WERI-Rb-1 (cell line): ENCODE measurements at regions not wholly inside any gene's neighbourhood (a gene's known extent, or its start where the extent isn't known, plus 50 kb on each side); places are given as distances from the start of the nearest gene placed in this dataset.
A peak's percentile ranks its signal among the peaks of the same experiment; 100 is the strongest.

Source experiments
- DNase-seq: peaks from one replicate; pipeline ENCODE4 v3.0.0-alpha.2; 2020
- H3K27ac ChIP-seq: fragments of 250-450 bp; sonication (Bioruptor Pico); 2 replicates; pipeline ENCODE4 v1.5.1; 2020; ENCODE audit warnings: mild to moderate bottlenecking, moderate library complexity
- H3K27me3 ChIP-seq: fragments of 250-450 bp; sonication (Bioruptor Pico); 2 replicates; pipeline ENCODE4 v1.5.1; 2021; ENCODE audit warnings: mild to moderate bottlenecking, low read depth, moderate library complexity; ENCODE audit not compliant: insufficient read depth, severe bottlenecking
- H3K36me3 ChIP-seq: fragments of 250-450 bp; sonication (Bioruptor Pico); 2 replicates; pipeline ENCODE4 v1.5.1; 2020; ENCODE audit warnings: mild to moderate bottlenecking, moderate library complexity
- H3K4me3 ChIP-seq: 2 replicates; pipeline ENCODE4 v1.5.1; 2011; ENCODE audit warnings: low read depth, mild to moderate bottlenecking, control low read depth, low read length
- H3K9me3 ChIP-seq: fragments of 250-450 bp; sonication (Bioruptor Pico); 2 replicates; pipeline ENCODE4 v1.5.1; 2021; ENCODE audit warnings: mild to moderate bottlenecking, moderate library complexity; ENCODE audit not compliant: severe bottlenecking
- CTCF ChIP-seq: IDR thresholded peaks from 2 replicates; pipeline ENCODE4 v1.5.1; 2011; ENCODE audit warnings: low read depth, mild to moderate bottlenecking, control low read depth, inconsistent platforms, low read length

- no peak overlapping the region for H3K4me3 ChIP-seq
- H3K27ac ChIP-seq, result no peak overlapping the region
- H3K9me3 ChIP-seq, result no peaks in the 10 kb centered on the region
- no peaks in the 10 kb centered on the region for H3K36me3 ChIP-seq
- peak; percentile 88 for DNase-seq
- H3K27me3 ChIP-seq, result no peaks in the 10 kb centered on the region
- TF ChIP-seq CTCF, result peak; percentile 82
Observed at GRCh38 chr14:56491299-56492285, 88.0 kb upstream of the TMEM260 start.

GRCh38 chr14:56494167-56494566 is 85.4 kb upstream of the TMEM260 start:
- no peaks in the 10 kb centered on the region for H3K27me3 ChIP-seq
- no peaks in the 10 kb centered on the region for H3K36me3 ChIP-seq
- DNase-seq, result no peak
- no peak overlapping the region for H3K27ac ChIP-seq
- no peaks in the 10 kb centered on the region for H3K9me3 ChIP-seq
- no peak overlapping the region for H3K4me3 ChIP-seq
- no peak for TF ChIP-seq CTCF

- no peaks in the 10 kb centered on the region for H3K9me3 ChIP-seq
- no peaks in the 10 kb centered on the region for H3K36me3 ChIP-seq
- H3K4me3 ChIP-seq, result no peak overlapping the region
- TF ChIP-seq CTCF, result no peak
- H3K27ac ChIP-seq, result no peak overlapping the region
- peak; percentile 52 for DNase-seq
- no peaks in the 10 kb centered on the region for H3K27me3 ChIP-seq
Observed at GRCh38 chr14:56498112-56498511, 81.5 kb upstream of the TMEM260 start.

GRCh38 chr14:56501909-56502530 is 77.6 kb upstream of the TMEM260 start:
- Histone ChIP-seq H3K27me3 (no peaks in the 10 kb centered on the region), H3K4me3 (peak overlapping the region; percentile 26), H3K27ac (no peak overlapping the region; the same call in 1 of the 2 replicates), H3K36me3 (no peaks in the 10 kb centered on the region), H3K9me3 (peaks cover under 1% of the 10 kb centered on the region)
- peak; percentile 70 for DNase-seq
- TF ChIP-seq CTCF, result no peak

- H3K36me3 ChIP-seq, result no peaks in the 10 kb centered on the region
- TF ChIP-seq CTCF, result no peak
- H3K9me3 ChIP-seq, result peaks cover 5% of the 10 kb centered on the region
- H3K4me3 ChIP-seq, result no peak overlapping the region
- no peak for DNase-seq
- no peak overlapping the region for H3K27ac ChIP-seq
- no peaks in the 10 kb centered on the region for H3K27me3 ChIP-seq
Observed at GRCh38 chr14:56505361-56505760, 74.2 kb upstream of the TMEM260 start.
